K562 (cell line): ENCODE measurements at regions not wholly inside any gene's neighbourhood (a gene's known extent, or its start where the extent isn't known, plus 50 kb on each side); places are given as distances from the start of the nearest gene placed in this dataset.
A peak's percentile ranks its signal among the peaks of the same experiment; 100 is the strongest.

Experiments
- ATAC-seq: fragments of 200-7000 bp; cut with Tn5 transposase; 3 replicates; pipeline ENCODE4 v1.9.1; 2020; ENCODE audit warnings: moderate library complexity
- BruUV-seq: library from RNA; stranded (reverse); fragments of 400-500 nt; replicated peaks from 2 replicates; lab custom pipeline; 2021; lab: Mats Ljungman, UMichigan
- CTCF ChIA-PET: fragments of 300-600 bp; formaldehyde crosslinking; extraction: SDS; loops from one replicate; lab custom pipeline; 2021; ENCODE audit warnings: low intra/inter-chr PET ratio; lab: Yijun Ruan, JAX
- POLR2A ChIA-PET: fragments of 300-600, 350-650 bp; sonication (Branson Sonifier 250); formaldehyde crosslinking; extraction: SDS; loops from one replicate; lab custom pipeline; 2021; ENCODE audit warnings: antibody characterized with exemption, inconsistent platforms; lab: Yijun Ruan, JAX
- DNase-seq, 4 experiments: peaks; one replicate each; pipeline versions ENCODE4 v3.0.0 to v3.0.0-alpha.2; 2011 to 2018; ENCODE audit warnings: low spot score in 3 of 4, mixed read lengths in 3 of 4; ENCODE audit errors: extremely low read depth in 1 of 4
- FAIRE-seq: peaks from 2 replicates; lab custom pipeline; 2011; peaks lifted over from hg19 to GRCh38; lab: Jason Lieb, UNC
- H2AFZ ChIP-seq: 2 replicates; pipeline ENCODE4 v1.6.0; 2011; ENCODE audit warnings: low read depth, low read length, control low read depth, inconsistent platforms
- H3K27ac ChIP-seq: fragments of 200-600 bp; 3 replicates; pipeline ENCODE4 v1.8.0; 2011; ENCODE audit warnings: low read depth, mild to moderate bottlenecking, control low read depth, inconsistent platforms, low read length, moderate library complexity, mixed read lengths; ENCODE audit errors: extremely low read depth
- H3K27me3 ChIP-seq, 2 experiments: fragments of 300-600 bp in 1 of 2; 2 replicates in 1 of 2; 3 replicates in 1 of 2; pipeline versions ENCODE4 v1.6.0 to v1.8.0; 2011; ENCODE audit warnings: inconsistent platforms in 2 of 2, low read length in 2 of 2, mild to moderate bottlenecking in 1 of 2, mixed read lengths in 1 of 2, moderate library complexity in 1 of 2; ENCODE audit not compliant: control insufficient read depth in 2 of 2, insufficient read depth in 2 of 2
- H3K36me3 ChIP-seq: fragments of 300-600 bp; 3 replicates; pipeline ENCODE4 v1.8.0; 2011; ENCODE audit warnings: mild to moderate bottlenecking, low read length, inconsistent platforms; ENCODE audit not compliant: control insufficient read depth, insufficient read depth
- H3K4me1 ChIP-seq, 2 experiments: fragments of 200-600 bp in 1 of 2; replicated peaks in 1 of 2; 2 replicates in 1 of 2; 3 replicates in 1 of 2; pipeline versions ENCODE4 v1.5.1 to v1.8.0; 2011; ENCODE audit warnings: inconsistent platforms in 2 of 2, low read length in 2 of 2, mild to moderate bottlenecking in 1 of 2, mixed read lengths in 1 of 2, moderate library complexity in 1 of 2; ENCODE audit not compliant: control insufficient read depth in 2 of 2, insufficient read depth in 2 of 2
- H3K4me2 ChIP-seq: 2 replicates; pipeline ENCODE4 v1.6.1; 2011; ENCODE audit warnings: low read length, control low read depth, inconsistent platforms, mixed read lengths; ENCODE audit not compliant: insufficient read depth
- H3K4me3 ChIP-seq: fragments of 200-600 bp; sonication (generic), shearing (Covaris generic); 2 replicates; pipeline ENCODE4 v1.5.1; 2016; ENCODE audit warnings: control low read depth, inconsistent platforms
- H3K79me2 ChIP-seq: fragments of 200-600 bp; 3 replicates; pipeline ENCODE4 v1.8.0; 2011; ENCODE audit warnings: low read length, inconsistent platforms; ENCODE audit not compliant: control insufficient read depth, insufficient read depth
- H3K9ac ChIP-seq, 2 experiments: 2 replicates each; pipeline versions ENCODE4 v1.6.0 to v1.6.1; 2011; ENCODE audit warnings: low read depth in 2 of 2, low read length in 2 of 2, control low read depth in 1 of 2, inconsistent platforms in 1 of 2, mild to moderate bottlenecking in 1 of 2, mixed read lengths in 1 of 2; ENCODE audit not compliant: insufficient read depth in 1 of 2
- H3K9me1 ChIP-seq: one replicate; pipeline ENCODE4 v1.6.0; 2011; ENCODE audit warnings: inconsistent platforms, mild to moderate bottlenecking, low read length, moderate library complexity; ENCODE audit not compliant: control insufficient read depth, insufficient read depth
- H3K9me3 ChIP-seq: replicated peaks from 2 replicates; pipeline ENCODE4 v1.5.1; 2011; ENCODE audit warnings: low read depth, low read length, inconsistent platforms; ENCODE audit not compliant: control insufficient read depth, insufficient read depth
- H4K20me1 ChIP-seq: replicated peaks from 2 replicates; pipeline ENCODE4 v1.6.1; 2011; ENCODE audit warnings: low read length, inconsistent platforms, mixed read lengths; ENCODE audit not compliant: control insufficient read depth, insufficient read depth
- C11orf30 ChIP-seq: fragments of 450-650 bp; IDR thresholded peaks from 2 replicates; pipeline ENCODE4 v1.6.1; 2016; ENCODE audit warnings: low read depth, mild to moderate bottlenecking
- CEBPG ChIP-seq, 3 experiments: fragments of 200-800 bp in 1 of 3; sonication (Bioruptor generic) in 1 of 3; sonication (generic) in 1 of 3; formaldehyde crosslinking in 1 of 3; IDR thresholded peaks in 2 of 3; conservative IDR thresholded peaks in 1 of 3; 2 replicates each; pipeline versions ENCODE4 v1.6.1 to v1.8.0; 2016 to 2022; ENCODE audit warnings: missing compliant biosample characterization in 2 of 3, missing genetic modification characterization in 2 of 3, mild to moderate bottlenecking in 1 of 3, missing genetic modification reagents in 1 of 3
- HEY1 ChIP-seq: fragments of 250-450 bp; sonication (Bioruptor Pico); IDR thresholded peaks from 2 replicates; pipeline ENCODE4 v1.5.0; 2020; ENCODE audit warnings: mild to moderate bottlenecking, moderate library complexity, borderline replicate concordance
- MCM5 ChIP-seq: fragments of 450-650 bp; IDR thresholded peaks from 2 replicates; pipeline ENCODE4 v1.6.1; 2016; ENCODE audit warnings: low read depth
- NR3C1 ChIP-seq: sonication (generic); formaldehyde crosslinking; IDR thresholded peaks from 2 replicates; pipeline ENCODE4 v1.8.1; 2022; ENCODE audit warnings: missing genetic modification reagents
- SLC30A9 ChIP-seq: fragments of 250-450 bp; sonication (Bioruptor Pico); IDR thresholded peaks from 2 replicates; pipeline ENCODE4 v1.8.0; 2022; ENCODE audit warnings: mild to moderate bottlenecking, moderate library complexity
- ZC3H8 ChIP-seq: fragments of 450-650 bp; IDR thresholded peaks from 2 replicates; pipeline ENCODE4 v1.6.1; 2017
- ZNF217 ChIP-seq: sonication (generic); formaldehyde crosslinking; IDR thresholded peaks from 2 replicates; pipeline ENCODE4 v1.8.0; 2022; ENCODE audit warnings: mild to moderate bottlenecking, missing genetic modification reagents
- ZNF253 ChIP-seq: fragments of 250-450 bp; sonication (Bioruptor Pico); conservative IDR thresholded peaks from 2 replicates; pipeline ENCODE4 v1.6.1; 2021; ENCODE audit warnings: mild to moderate bottlenecking
- ZNF696 ChIP-seq: fragments of 250-450 bp; sonication (Bioruptor Pico); conservative IDR thresholded peaks from 2 replicates; pipeline ENCODE4 v1.4.0; 2020; ENCODE audit warnings: mild to moderate bottlenecking, moderate library complexity
- ZNF785 ChIP-seq: fragments of 250-450 bp; sonication (Bioruptor Pico); IDR thresholded peaks from 2 replicates; pipeline ENCODE4 v1.4.0; 2020; ENCODE audit warnings: mild to moderate bottlenecking
- whole genome bisulfite sequencing: fragments of 100-300 bp; shearing (Covaris generic); methylation state at CpG from one replicate; pipeline ENCODE4 v1.1.6; 2016; ENCODE audit warnings: low coverage, mixed read lengths; ENCODE audit not compliant: insufficient coverage; ENCODE audit errors: missing lambda C conversion rate; 5-methylcytosine and 5-hydroxymethylcytosine counted together
- in situ Hi-C: fragments of 300-500 bp; cut with MboI; formaldehyde crosslinking; loops from 4 replicates; pipeline ENCODE4 v1.15.0; 2018; ENCODE audit warnings: inconsistent platforms, mixed read lengths
- intact Hi-C: fragments of 100-400 bp; cut with micrococcal nuclease; formaldehyde crosslinking; loops from 2 replicates; pipeline ENCODE4 v1.14.2; 2022
- TF ChIP-seq, protein P1 (sequence below), 2 experiments: fragments of 450-650 bp in 1 of 2; sonication (generic) in 1 of 2; formaldehyde crosslinking in 1 of 2; IDR thresholded peaks in 1 of 2; conservative IDR thresholded peaks in 1 of 2; 2 replicates each; pipeline versions ENCODE4 v1.6.1 to v1.8.1; 2016 to 2023; ENCODE audit warnings: mild to moderate bottlenecking in 2 of 2, moderate library complexity in 2 of 2, inconsistent platforms in 1 of 2, missing genetic modification reagents in 1 of 2
- TF ChIP-seq, protein P2 (sequence below): fragments of 250-450 bp; sonication (Bioruptor Pico); IDR thresholded peaks from 2 replicates; pipeline ENCODE4 v1.8.0; 2021; ENCODE audit warnings: mild to moderate bottlenecking, moderate library complexity
- TF ChIP-seq, protein P3 (sequence below): fragments of 450-650 bp; formaldehyde crosslinking; IDR thresholded peaks from 2 replicates; pipeline ENCODE4 v1.4.0; 2020; ENCODE audit warnings: mild to moderate bottlenecking
- TF ChIP-seq, protein P4 (sequence below): conservative IDR thresholded peaks from 2 replicates; pipeline ENCODE4 v1.6.1; 2011; ENCODE audit warnings: low read depth, mild to moderate bottlenecking, low read length; ENCODE audit not compliant: control insufficient read depth
- TF ChIP-seq, protein P5 (sequence below): fragments of 250-450 bp; sonication (Bioruptor Pico); IDR thresholded peaks from 2 replicates; pipeline ENCODE4 v1.5.0; 2020; ENCODE audit warnings: mild to moderate bottlenecking

DNA sequence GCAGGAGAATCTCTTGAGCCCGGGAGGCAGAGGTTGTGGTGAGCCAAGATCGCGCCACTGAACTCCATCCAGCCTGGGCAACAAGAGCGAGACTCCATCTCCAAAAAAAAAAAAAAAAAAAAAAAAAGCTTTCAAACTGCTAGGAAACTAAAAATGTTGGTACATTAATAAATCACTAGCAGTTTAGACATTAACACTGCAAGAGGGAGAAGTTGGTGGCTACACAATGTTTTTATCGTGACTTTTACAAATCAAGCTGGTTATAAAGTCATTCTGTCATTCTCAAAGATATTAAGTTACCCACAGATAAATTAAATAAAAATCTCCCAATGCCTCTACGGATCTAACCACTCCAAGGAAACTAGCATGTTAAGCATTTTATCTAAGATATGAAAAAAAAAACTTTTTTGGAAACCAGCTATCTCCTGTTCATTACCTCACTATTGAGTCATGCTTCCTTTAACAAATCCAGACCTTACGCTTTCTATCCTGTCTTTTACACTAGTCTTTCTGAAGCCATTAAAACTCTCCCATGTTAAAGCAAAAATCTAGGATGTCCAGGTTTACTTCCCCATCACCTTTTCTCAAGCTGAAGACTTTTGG lies 85.9 kb upstream of the SMURF2 start:
- Histone ChIP-seq H3K4me3 (no peak overlapping the region), H3K9me3 (no peaks in the 10 kb centered on the region), H3K9ac (no peak overlapping the region), H3K9me1 (no peaks in the 10 kb centered on the region), H3K27me3 (no peaks in the 10 kb centered on the region), H3K4me1 (no peaks in the 10 kb centered on the region; a peak in 1 of 5 replicates), H2AFZ (no peak overlapping the region), H3K27ac (no peak overlapping the region), H3K4me2 (no peak overlapping the region), H3K79me2 (no peaks in the 10 kb centered on the region), H4K20me1 (no peaks in the 10 kb centered on the region), H3K36me3 (peaks cover 4% of the 10 kb centered on the region; the same call in 2 of the 3 replicates)
- POLR2A ChIA-PET = no interaction called here
- DNase-seq (no peak), ATAC-seq (no peak), FAIRE-seq (no peak)
- no TSS peak for BruUV-seq
- CTCF ChIA-PET = no interaction called here
- WGBS = 43% methylated on average over 4 of the region's 7 CpGs
- in situ Hi-C loops (no loop called here), intact Hi-C loops (no loop called here)
- TF ChIP-seq ZNF253 (CRISPR knock-in tag) = no peak
- TF ChIP-seq HEY1 = no peak
- TF ChIP-seq ZC3H8 = no peak
- TF ChIP-seq MCM5 = no peak
- TF ChIP-seq C11orf30 = no peak
- no peak for TF ChIP-seq CEBPG (CRISPR knock-in tag; IDR thresholded peaks at IDR 0.05)
- TF ChIP-seq CEBPG (tag; conservative IDR thresholded peaks at IDR 0.05 in 1 of 2, IDR thresholded peaks at IDR 0.05 in 1 of 2) = peak in 1 of 2 experiments; percentile 44; a peak in 1 of 4 replicates
- TF ChIP-seq, protein P1, sequence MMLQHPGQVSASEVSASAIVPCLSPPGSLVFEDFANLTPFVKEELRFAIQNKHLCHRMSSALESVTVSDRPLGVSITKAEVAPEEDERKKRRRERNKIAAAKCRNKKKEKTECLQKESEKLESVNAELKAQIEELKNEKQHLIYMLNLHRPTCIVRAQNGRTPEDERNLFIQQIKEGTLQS (IDR thresholded peaks at IDR 0.05) = peak; percentile 29; the same call in 1 of the 2 replicates
- TF ChIP-seq, protein P1 (CRISPR knock-in tag; conservative IDR thresholded peaks at IDR 0.05) = no peak
- TF ChIP-seq, protein P2, sequence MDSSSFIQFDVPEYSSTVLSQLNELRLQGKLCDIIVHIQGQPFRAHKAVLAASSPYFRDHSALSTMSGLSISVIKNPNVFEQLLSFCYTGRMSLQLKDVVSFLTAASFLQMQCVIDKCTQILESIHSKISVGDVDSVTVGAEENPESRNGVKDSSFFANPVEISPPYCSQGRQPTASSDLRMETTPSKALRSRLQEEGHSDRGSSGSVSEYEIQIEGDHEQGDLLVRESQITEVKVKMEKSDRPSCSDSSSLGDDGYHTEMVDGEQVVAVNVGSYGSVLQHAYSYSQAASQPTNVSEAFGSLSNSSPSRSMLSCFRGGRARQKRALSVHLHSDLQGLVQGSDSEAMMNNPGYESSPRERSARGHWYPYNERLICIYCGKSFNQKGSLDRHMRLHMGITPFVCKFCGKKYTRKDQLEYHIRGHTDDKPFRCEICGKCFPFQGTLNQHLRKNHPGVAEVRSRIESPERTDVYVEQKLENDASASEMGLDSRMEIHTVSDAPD (CRISPR knock-in tag) = no peak
- TF ChIP-seq ZNF217 (CRISPR knock-in tag) = no peak
- no peak for TF ChIP-seq ZNF696 (CRISPR knock-in tag)
- no peak for TF ChIP-seq NR3C1 (CRISPR knock-in tag)
- TF ChIP-seq, protein P3, sequence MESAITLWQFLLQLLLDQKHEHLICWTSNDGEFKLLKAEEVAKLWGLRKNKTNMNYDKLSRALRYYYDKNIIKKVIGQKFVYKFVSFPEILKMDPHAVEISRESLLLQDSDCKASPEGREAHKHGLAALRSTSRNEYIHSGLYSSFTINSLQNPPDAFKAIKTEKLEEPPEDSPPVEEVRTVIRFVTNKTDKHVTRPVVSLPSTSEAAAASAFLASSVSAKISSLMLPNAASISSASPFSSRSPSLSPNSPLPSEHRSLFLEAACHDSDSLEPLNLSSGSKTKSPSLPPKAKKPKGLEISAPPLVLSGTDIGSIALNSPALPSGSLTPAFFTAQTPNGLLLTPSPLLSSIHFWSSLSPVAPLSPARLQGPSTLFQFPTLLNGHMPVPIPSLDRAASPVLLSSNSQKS = no peak
- TF ChIP-seq, protein P4, sequence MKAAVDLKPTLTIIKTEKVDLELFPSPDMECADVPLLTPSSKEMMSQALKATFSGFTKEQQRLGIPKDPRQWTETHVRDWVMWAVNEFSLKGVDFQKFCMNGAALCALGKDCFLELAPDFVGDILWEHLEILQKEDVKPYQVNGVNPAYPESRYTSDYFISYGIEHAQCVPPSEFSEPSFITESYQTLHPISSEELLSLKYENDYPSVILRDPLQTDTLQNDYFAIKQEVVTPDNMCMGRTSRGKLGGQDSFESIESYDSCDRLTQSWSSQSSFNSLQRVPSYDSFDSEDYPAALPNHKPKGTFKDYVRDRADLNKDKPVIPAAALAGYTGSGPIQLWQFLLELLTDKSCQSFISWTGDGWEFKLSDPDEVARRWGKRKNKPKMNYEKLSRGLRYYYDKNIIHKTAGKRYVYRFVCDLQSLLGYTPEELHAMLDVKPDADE = no peak
- TF ChIP-seq, protein P5, sequence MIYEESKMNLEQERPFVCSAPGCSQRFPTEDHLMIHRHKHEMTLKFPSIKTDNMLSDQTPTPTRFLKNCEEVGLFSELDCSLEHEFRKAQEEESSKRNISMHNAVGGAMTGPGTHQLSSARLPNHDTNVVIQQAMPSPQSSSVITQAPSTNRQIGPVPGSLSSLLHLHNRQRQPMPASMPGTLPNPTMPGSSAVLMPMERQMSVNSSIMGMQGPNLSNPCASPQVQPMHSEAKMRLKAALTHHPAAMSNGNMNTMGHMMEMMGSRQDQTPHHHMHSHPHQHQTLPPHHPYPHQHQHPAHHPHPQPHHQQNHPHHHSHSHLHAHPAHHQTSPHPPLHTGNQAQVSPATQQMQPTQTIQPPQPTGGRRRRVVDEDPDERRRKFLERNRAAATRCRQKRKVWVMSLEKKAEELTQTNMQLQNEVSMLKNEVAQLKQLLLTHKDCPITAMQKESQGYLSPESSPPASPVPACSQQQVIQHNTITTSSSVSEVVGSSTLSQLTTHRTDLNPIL = no peak
- no peak for TF ChIP-seq ZNF785 (CRISPR knock-in tag)
- TF ChIP-seq SLC30A9 (CRISPR knock-in tag) = no peak
